Colonic mucosa (tissue), 4 donors: ENCODE measurements at regions not wholly inside any gene's neighbourhood (a gene's known extent, or its start where the extent isn't known, plus 50 kb on each side); places are given as distances from the start of the nearest gene placed in this dataset.
"Not testable (repeated sequence)": the region's sequence is repeated elsewhere in the genome, so short reads cannot be mapped to it uniquely, and the experiment has no call there.

Experiments used
- DNase-seq: peaks from one replicate; pipeline ENCODE4 v3.0.0-alpha.2; 2020
- H3K27ac ChIP-seq: fragments of 200-600 bp; one replicate; pipeline ENCODE4 v1.8.0; 2021
- H3K27me3 ChIP-seq: fragments of 200-600 bp; one replicate; pipeline ENCODE4 v1.8.0; 2021
- H3K36me3 ChIP-seq: fragments of 200-600 bp; one replicate; pipeline ENCODE4 v1.8.0; 2021
- H3K4me1 ChIP-seq: fragments of 200-600 bp; one replicate; pipeline ENCODE4 v1.8.0; 2021; ENCODE audit warnings: mild to moderate bottlenecking
- H3K4me3 ChIP-seq: fragments of 200-600 bp; one replicate; pipeline ENCODE4 v1.8.0; 2021
- H3K9ac ChIP-seq, 2 donors: one replicate each; pipeline ENCODE4 v1.7.0; 2013; ENCODE audit warnings: control low read depth in 2 of 2, low read depth in 2 of 2, low read length in 2 of 2
- H3K9me3 ChIP-seq: fragments of 200-600 bp; one replicate; pipeline ENCODE4 v1.8.0; 2021
- intact Hi-C: fragments of 100-400 bp; cut with DNase I; formaldehyde crosslinking; loops from one replicate; pipeline ENCODE4 v1.14.1; 2022
- TF ChIP-seq, protein P1 (sequence below): fragments of 200-600 bp; IDR thresholded peaks from one replicate; pipeline ENCODE4 v1.8.0; 2022; ENCODE audit warnings: antibody characterized with exemption, mild to moderate bottlenecking
- donor health status: healthy.
- donor health status: DM: no; HTN: no; CAD: no.
- donor health status: DM: no; HTN: no; CAD: no.

DNA sequence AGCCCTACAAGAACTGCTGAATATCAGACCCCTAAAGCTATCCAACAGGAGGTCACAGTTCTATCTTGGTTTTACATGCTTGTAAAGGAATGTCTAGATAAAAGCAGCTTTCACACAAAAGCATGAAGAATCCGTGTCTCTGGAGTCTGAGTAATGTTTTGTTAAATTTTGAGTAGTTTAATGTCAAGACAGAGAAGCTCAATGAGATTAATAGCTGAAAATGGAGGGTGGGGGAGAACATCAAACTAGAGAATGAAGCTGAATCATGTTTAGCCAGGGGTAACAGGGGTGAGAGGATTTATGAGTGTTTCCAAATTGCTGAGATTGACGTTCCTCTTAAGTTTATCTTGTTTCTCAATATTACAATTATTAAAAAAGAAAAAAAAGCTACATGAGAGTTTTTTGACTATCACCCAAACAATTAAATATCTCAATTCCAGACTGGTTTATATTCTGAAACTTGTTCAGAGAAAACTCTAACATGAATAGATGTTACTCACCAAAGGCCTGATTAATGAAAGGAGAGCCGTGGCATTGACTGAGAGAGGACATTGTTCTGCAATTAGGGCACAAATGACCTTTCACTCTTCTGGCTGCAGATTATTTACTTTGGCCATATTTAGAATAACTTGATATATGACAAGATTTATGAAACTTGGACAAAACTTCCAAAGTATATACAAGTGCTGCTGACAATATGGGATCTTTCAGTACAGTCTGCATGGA, 266.4 kb upstream of the ETAA1 start:
- Histone ChIP-seq H3K4me3 (no peak overlapping the region), H3K4me1 (no peaks in the 10 kb centered on the region), H3K9ac (no peak overlapping the region), H3K27me3 (no peaks in the 10 kb centered on the region), H3K27ac (no peak overlapping the region), H3K9me3 (no peaks in the 10 kb centered on the region), H3K36me3 (no peaks in the 10 kb centered on the region)
- DNase-seq = no peak
- intact Hi-C loops = no loop called here
- TF ChIP-seq, protein P1, sequence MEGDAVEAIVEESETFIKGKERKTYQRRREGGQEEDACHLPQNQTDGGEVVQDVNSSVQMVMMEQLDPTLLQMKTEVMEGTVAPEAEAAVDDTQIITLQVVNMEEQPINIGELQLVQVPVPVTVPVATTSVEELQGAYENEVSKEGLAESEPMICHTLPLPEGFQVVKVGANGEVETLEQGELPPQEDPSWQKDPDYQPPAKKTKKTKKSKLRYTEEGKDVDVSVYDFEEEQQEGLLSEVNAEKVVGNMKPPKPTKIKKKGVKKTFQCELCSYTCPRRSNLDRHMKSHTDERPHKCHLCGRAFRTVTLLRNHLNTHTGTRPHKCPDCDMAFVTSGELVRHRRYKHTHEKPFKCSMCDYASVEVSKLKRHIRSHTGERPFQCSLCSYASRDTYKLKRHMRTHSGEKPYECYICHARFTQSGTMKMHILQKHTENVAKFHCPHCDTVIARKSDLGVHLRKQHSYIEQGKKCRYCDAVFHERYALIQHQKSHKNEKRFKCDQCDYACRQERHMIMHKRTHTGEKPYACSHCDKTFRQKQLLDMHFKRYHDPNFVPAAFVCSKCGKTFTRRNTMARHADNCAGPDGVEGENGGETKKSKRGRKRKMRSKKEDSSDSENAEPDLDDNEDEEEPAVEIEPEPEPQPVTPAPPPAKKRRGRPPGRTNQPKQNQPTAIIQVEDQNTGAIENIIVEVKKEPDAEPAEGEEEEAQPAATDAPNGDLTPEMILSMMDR = no peak

DNA sequence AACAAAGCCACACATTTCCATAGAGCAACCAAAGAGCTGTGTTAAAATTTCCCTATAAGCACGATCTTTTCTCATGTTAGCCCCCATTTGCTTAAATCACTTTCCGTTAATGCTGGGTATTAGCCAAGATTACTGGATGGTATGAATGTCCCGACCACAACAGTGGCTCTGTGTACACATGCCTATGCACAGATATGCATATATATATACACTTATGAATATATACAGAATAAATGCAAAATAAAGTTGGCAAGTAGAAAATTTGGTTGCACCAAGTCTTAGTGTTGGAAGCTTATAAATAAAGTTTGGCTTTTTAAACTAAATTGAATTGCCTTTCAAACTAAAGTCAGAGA, 265.9 kb upstream of the ETAA1 start:
- Histone ChIP-seq H3K4me3 (no peak overlapping the region), H3K27me3 (no peaks in the 10 kb centered on the region), H3K4me1 (no peaks in the 10 kb centered on the region), H3K27ac (no peak overlapping the region), H3K9ac (no peak overlapping the region), H3K36me3 (no peaks in the 10 kb centered on the region), H3K9me3 (no peaks in the 10 kb centered on the region)
- DNase-seq = no peak
- TF ChIP-seq, protein P1 = no peak
- intact Hi-C loops = no loop called here

DNA sequence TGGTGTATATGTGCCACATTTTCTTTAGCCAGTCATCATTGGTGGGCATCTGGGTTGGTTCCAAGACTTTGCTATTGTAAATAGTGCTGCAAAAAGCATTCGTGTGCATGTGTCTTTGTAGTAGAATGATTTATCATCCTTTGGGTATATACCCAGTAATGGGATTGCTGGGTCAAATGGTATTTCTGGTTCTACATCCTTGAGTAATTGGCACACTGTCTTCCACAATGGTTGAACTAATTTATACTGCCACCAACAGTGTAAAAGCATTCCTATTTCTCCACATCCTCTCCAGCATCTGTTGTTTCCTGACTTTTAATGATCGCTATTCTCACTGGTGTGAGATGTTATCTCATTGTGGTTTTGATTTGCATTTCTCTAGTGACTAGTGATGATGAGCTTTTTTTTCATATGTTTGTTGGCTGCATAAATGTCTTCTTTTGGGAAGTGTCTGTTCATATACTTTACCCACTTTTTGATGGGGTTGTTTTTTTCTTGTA, 264.6 kb upstream of the ETAA1 start:
- intact Hi-C loops, H3K4me3 ChIP-seq, H3K4me1 ChIP-seq, H3K9ac ChIP-seq, H3K27ac ChIP-seq, H3K36me3 ChIP-seq, H3K9me3 ChIP-seq, DNase-seq, H3K27me3 ChIP-seq: not testable (repeated sequence)

DNA sequence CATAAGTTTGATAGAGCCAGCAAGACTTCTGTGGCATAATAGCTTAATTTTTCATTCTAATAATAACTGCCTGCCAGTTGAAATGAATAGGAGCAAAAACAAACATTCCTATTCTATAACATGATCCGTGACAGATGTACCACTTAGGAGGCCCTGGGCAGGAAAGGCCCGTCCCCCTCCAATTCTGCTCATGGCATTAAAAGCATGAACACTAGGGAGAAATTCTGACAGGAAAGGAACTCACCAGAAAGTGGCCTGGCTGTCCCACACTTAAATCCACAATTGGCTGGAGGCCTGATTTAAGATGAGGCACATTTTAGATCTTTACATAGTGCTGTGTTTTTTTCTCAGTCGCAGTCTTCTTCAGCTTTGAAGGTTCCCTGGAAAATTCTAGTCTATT, 261.9 kb upstream of the ETAA1 start:
- intact Hi-C loops = no loop called here
- Histone ChIP-seq H3K27ac (no peak overlapping the region), H3K9ac (no peak overlapping the region), H3K36me3 (no peaks in the 10 kb centered on the region), H3K9me3 (no peaks in the 10 kb centered on the region), H3K27me3 (no peaks in the 10 kb centered on the region), H3K4me1 (no peaks in the 10 kb centered on the region), H3K4me3 (no peak overlapping the region)
- no peak for DNase-seq
- TF ChIP-seq, protein P1 = no peak

DNA sequence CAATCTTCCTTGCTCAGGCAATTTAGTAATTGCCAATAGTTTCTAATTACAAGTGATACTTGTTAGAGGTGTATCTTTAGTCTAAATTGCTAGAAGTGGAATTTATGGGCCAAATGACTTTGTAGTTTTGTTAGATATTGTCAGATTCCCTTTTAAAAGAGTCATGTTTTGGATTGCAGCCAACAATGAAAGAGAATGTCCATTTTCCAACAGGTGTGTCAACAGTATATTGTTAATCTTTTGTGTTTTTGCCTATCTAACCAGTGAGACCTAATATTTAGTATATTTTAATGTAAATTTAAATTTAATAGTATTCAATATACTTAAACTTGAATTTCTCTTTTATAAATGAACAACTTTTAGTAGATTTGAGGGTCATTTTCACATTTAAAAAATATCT, 259.4 kb upstream of the ETAA1 start:
- TF ChIP-seq, protein P1 = no peak
- DNase-seq = no peak
- Histone ChIP-seq H3K9ac (no peak overlapping the region), H3K4me1 (no peaks in the 10 kb centered on the region), H3K27me3 (no peaks in the 10 kb centered on the region), H3K9me3 (no peaks in the 10 kb centered on the region), H3K27ac (no peak overlapping the region), H3K36me3 (no peaks in the 10 kb centered on the region), H3K4me3 (no peak overlapping the region)
- intact Hi-C loops = no loop called here

DNA sequence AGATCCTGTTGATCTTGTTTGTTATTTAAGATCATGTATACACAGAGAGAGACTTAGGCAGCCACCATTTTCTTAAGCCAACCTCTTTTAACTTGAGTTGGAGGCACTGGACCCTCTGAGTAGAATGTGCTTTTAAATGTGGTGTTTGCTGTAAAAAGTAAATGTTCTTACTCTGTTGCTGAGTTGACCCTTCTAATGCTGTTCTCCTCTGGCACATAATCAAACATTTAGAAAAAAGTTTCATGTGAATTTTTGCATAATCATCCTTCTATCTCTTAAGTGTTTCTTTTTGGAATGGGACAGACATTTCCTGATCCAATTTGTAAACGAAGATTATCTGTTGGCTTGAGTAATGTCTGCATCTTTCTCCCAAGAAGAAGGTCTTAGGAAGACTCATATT, 255.1 kb upstream of the ETAA1 start:
- no peaks in the 10 kb centered on the region for H3K36me3 ChIP-seq
- TF ChIP-seq, protein P1 = no peak
- no peaks in the 10 kb centered on the region for H3K4me1 ChIP-seq
- intact Hi-C loops = no loop called here
- DNase-seq = no peak
- no peak overlapping the region for H3K9ac ChIP-seq
- H3K27ac ChIP-seq = no peak overlapping the region
- no peaks in the 10 kb centered on the region for H3K27me3 ChIP-seq
- H3K9me3 ChIP-seq = no peaks in the 10 kb centered on the region
- no peak overlapping the region for H3K4me3 ChIP-seq
